ENCODE measurements at regions not wholly inside any gene's neighbourhood (a gene's known extent, or its start where the extent isn't known, plus 50 kb on each side); places are given as distances from the start of the nearest gene placed in this dataset.

- peak; percentile 91 for DNase-seq (ENCODE audit: low read depth)
Measured at GRCh38 chr10:113326160-113327111, 226.4 kb upstream of the HABP2 start.

DNA sequence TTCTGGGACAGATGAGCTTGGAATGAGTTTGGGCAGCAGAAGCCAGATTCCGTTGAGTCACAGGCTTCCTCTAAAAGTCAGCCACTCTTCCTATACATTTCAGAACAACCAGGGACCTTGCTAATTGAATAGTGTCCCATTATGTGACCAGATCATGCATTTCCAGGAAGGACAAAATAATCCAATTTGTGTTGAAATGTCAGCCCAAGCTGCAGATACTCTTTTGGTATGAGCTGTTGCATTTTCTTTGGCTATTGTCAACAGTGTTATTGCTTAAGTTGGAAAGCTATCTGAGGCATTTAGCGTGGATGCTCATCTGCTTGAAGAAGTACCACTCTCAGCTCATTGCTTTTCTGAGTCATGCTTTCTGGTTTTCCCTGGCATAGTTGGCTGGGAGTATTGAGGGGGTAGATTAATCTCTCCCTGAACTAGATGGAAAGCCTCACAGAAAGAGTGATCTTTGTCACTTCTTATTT, 223.7 kb upstream of the HABP2 start:
- DNase-seq (ENCODE audit: low read depth), result peak; percentile 91

DNA sequence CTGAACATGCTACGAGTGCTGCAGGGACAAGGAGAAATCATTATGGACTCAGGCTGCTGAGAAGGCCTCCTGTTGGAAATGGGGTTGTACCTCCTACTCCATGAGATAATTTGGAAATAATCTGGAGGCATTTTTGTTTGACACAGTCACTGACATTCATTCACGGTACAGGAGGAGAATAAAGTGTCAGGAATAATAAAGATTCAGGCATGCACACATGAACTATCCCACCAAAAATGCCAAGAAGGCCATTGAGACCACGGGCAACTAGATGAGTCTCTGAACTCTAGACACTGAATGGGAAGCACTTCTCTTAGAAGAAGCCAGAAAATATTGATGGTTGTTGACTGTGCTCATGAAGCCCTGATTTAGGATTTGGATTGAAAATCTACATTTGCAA, 220.9 kb upstream of the HABP2 start:
- no peak for DNase-seq (ENCODE audit: low read depth)

DNA sequence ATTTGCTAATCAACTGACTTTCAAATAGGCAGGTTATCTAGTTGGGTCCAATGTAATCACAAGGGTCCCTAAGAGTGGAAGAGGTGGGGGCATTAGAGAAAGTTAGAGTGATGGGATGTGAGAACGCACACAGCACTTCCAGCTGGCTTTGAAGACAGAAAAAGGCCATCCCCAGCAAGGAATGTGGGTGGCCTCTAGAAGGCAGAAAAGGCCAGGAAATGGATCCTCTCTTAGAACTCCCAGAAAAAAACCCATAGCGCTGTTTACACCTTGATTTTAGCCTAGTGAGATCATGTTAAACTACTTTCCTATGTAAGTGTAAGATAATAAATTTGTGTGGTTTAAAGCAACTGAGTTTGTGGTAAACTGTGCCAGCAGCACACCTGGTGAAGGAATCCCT, 219.5 kb upstream of the HABP2 start:
- no peak for DNase-seq (ENCODE audit: low read depth)

- peak; percentile 72 for DNase-seq (ENCODE audit: low read depth)
Measured at GRCh38 chr10:113335592-113335991, 217.3 kb upstream of the HABP2 start.

GRCh38 chr10:113336549-113337130, 216.2 kb upstream of the HABP2 start:
- no peak for DNase-seq (ENCODE audit: low read depth)

DNA sequence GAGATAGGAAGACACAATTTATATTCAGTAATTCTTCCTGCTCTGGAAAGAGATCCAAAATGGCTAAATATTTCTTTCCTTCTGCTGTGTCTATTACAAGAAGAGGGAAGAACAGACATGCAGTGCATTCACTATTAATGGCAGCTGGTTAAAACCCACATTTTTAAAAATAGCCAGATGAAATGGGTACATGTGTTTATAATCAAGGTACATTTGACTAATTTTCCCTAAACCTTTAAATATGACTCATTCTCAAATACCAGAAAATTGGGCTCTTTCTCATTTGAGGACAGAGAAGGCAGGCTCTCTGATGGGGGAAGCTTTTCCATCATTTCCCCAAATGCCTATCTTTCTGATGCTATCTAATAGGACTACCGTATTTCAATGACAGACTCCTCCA, 215.7 kb upstream of the HABP2 start:
- DNase-seq (ENCODE audit: low read depth), result peak; percentile 30

DNA sequence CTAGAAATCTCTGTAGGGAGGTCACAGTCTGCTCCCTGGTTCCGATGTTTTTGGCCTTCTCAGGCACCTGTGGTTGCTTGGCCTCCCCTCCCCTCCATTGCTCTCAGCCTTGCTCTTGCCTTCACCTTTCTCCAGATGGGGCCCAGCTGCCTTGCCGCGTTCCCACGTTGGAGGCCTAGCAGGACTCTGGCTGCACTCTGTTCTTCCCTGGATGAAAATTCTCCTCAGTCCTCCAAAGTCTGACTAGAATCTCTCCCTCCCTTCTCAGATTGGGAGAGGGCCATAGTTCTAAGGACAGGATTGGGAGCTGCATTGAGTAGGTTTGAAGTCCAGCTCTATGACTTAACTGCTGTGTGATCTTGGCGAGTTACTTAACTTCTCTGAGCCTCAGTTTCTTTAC, 213.7 kb upstream of the HABP2 start:
- DNase-seq (ENCODE audit: low read depth), result no peak

GRCh38 chr10:113340282-113340681, 212.6 kb upstream of the HABP2 start:
- DNase-seq (ENCODE audit: low read depth), result no peak

DNA sequence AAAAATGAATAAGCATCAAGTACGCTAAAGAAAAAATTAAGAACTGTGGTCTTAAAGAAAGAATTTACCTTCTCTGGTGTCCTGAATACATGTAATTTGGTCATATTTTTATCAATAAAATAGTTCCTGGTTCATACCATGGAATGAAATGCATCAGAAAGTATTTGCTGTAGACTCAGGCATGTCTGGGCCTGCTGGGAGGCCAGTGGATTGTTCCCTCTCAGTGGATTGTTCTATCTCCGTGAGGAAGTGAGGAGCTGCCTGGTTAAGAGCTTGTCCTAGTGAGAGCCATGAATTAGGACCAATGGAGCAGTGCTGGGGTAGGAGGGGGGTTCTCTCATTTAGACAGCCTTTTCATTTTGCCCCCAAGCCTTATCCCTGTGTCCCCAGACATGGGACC, 211.7 kb upstream of the HABP2 start:
- DNase-seq (ENCODE audit: low read depth), result no peak

GRCh38 chr10:113345826-113346624, 206.8 kb upstream of the HABP2 start:
- no peak for DNase-seq (ENCODE audit: low read depth)

DNA sequence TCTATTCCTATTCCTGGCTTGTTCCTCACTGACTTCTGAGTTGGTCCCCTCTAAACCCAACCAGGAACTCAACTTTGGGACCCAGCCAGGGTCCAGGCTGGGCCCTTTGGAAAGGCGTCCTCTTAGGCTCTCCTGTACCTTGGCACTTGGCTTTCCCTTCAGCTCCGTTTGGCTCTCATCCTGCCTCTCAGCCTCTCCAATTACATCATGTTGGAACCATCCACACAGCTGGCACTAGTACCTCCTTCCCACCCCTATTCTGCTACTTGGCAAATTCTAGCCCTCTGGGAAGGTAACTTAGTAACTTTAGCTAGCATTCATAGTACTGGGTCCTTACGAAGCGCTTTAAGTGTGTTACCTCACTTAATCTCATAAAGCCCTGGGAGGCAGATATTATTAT, 205.3 kb upstream of the HABP2 start:
- no peak for DNase-seq (ENCODE audit: low read depth)

DNA sequence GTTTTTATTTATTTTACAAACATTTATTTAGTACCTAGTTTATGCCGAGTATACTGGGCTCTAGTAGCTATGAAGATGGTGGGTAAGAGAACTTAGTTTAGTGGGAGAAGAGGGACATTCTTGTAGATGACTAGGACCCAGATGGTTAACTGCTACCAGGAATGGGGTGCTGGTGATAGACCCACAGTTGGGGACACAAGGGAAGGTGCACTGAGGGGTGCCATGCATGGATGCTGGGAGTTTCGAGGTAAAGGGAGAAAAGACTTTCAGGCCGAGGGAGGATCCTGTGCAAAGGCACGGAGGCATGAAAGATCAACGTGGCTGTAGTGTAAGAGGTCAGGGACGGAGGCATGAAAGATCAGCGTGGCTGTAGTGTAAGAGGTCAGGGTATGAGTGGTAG, 204.2 kb upstream of the HABP2 start:
- DNase-seq (ENCODE audit: low read depth), result no peak

- no peak for DNase-seq (ENCODE audit: low read depth)
Measured at GRCh38 chr10:113350311-113351040, 202.4 kb upstream of the HABP2 start.

DNA sequence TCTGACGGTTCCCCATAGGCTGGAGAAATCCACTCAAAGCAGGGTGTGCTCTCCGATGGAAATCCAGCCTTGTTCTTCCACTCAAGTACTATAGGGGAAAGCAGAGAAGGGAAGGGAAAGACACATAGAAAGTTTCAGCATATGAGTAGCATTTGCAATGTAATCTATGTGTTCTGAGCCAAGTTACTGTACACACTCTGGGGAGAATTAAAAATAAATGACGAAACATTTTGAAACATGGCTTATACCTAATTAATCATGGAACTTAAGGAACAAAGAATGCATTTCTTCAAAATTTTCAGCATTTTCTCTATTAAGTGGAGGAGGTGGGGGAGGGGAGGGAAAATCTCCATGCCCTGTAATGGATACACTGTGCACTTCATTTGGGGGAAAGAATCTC, 198.1 kb upstream of the HABP2 start:
- no peak for DNase-seq (ENCODE audit: low read depth)

- peak; percentile 76 for DNase-seq (ENCODE audit: low read depth)
Measured at GRCh38 chr10:113356794-113357680, 195.8 kb upstream of the HABP2 start.

GRCh38 chr10:113357681-113358300, 195.1 kb upstream of the HABP2 start:
- no peak for DNase-seq (ENCODE audit: low read depth)

- DNase-seq (ENCODE audit: low read depth), result no peak
Measured at GRCh38 chr10:113359655-113360054, 193.2 kb upstream of the HABP2 start.

DNA sequence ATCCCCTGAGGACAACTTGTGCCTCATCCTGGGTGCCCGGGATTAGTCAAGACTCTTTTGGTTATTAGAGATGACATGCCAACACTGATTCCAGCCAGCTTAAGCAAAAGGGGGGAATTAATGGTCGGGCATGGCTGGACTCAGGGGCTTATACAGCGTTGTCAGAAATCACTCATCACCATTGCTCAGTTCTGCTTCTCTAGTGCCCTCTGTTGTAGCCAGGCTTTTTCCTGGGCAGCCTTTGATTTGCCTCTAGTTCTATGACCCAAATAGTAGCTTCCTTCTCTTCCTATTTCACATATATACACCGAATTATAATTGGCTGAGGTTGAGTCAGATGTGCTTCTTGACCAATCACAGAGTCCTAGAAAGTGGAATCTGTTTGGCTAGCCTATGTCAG, 192.0 kb upstream of the HABP2 start:
- no peak for DNase-seq (ENCODE audit: low read depth)

DNA sequence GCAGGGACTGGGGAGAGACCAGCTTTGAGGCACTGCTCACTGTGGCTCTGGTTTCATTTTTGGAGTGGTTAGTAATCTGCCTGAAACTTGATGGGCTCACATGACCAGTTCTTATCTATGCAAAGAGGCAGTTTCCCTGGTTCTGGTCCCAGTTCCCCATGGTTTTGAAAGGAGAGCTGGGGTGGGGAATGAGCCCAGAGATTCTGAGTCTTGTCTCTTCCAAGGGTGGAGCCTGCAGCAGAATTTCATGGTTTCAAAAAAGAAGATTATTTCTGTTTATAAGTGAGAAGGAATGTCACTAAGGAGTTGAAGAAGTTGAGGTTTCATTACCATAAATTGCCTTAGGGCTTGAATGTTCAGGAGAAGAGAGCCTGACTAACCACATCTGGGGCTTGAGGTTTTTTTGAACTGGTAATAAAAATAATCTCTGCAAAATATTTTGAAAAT, 190.2 kb upstream of the HABP2 start:
- peak; percentile 69 for DNase-seq (ENCODE audit: low read depth)

All from fibroblast of gingiva (primary cell).